ENCODE measurements at regions not wholly inside any gene's neighbourhood (a gene's known extent, or its start where the extent isn't known, plus 50 kb on each side); places are given as distances from the start of the nearest gene placed in this dataset.

DNA sequence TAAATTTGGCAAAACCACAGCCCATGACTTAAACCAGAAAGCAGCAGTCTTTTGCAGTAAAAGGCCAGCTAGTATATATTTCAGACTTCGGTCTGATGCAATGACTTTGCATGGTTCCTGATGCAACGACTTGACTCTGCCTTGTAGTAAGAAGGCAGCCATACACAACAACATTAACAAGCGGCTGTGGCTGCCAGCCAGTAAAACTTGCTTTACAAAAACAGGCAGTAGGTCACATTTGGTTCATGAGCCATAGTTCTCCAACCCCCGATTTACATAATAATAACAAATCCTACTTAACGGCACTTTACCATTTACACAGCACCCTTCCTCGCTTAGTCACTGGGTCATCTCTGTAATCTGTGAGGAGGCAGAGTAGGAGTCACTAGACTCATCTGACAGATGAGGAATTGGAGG, 410.3 kb downstream of the LRATD1 start:
- no peak for DNase-seq (ENCODE audit: low read depth, low spot score)

DNA sequence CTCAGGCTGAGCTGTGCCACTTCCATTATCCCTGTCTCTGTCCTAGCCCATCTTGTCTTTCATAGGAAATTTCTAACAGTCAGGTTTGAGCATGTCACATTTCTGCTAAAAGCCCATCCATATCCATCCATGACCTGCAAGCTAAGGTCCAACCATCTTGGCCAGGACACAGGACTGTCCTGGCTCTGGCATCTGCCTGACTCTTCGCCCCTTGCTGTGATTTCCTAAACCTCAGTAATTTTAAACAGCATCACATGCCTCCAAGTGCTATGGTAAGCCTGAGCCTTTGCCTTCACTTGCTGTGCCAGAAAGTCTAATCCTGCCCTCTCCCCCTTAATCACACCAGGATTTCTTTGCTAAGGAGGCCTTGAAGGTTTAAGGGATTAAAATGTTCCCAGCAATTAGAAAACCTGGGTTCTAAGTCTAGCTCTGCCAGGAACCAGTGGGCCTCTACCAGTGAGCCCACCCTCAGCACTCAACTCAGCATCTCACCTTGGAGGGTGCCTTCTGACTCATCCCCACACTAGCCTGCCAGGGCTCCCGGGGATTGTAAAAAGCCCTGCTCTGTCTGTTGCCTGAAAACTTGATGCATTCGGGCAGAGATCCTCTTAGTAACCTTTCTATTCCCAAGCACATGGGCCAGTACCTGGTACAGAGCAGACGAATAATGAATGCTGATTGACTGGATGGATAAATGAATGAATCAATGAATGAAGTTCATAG, 411.0 kb downstream of the LRATD1 start:
- DNase-seq (ENCODE audit: low read depth, low spot score) = no peak

DNA sequence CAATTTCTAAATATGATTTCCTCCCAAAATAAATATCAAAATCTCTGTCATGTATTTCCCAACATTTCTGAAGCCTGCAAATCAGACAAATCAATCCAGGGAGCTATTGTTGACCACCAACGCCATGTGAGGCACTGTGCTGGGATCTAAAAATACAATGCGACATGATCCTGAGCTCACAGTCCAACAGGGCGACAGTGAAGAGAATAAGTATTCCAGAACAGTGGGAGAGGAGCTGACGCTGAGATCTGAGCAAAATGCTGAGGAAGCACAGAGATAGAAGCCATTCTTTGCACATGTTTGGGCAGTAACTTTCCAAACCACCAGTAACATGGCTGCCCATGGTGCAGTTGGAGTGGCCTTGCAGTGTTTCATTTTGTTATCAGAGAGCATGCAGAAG, 412.5 kb downstream of the LRATD1 start:
- DNase-seq (ENCODE audit: low read depth, low spot score) = no peak

DNA sequence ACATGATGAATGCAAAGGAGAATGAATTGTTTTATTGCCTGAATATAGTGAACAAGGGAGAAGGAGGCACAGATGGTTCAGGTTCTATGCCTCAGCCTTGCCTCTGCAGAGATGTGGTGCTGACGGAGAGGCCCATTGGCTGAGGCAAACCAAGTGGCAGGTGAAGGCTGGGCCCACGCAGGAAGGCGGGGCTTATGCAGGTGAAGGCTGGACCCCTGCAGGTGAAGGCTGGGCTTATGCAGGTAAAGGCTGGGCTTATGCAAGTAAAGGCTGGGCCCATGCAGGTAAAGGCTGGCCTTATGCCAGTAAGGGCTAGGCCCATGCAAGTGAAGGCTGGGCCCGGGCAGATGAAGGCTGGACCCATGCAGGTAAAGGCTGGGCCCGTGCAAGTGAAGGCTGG, 414.7 kb downstream of the LRATD1 start:
- no peak for DNase-seq (ENCODE audit: low read depth, low spot score)

DNA sequence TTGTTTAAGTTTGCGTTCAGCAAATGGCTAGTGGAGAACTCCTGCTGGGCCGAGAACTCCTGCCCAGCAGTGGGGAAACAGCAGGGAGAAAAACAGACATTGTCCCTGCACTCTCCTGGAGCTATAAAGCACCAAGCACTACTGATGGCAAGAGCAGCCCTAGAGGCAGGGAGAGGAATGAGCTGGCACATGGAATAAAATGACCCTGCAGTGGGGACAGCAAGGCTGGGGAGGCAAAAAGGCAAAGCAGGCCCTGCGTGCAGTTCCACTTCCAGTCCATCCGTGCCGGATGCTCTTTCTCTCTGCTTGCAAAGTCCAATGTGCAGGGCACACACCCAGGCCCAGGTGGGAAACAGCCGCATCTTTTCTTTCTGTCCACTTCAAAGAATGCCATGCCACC, 415.5 kb downstream of the LRATD1 start:
- DNase-seq (ENCODE audit: low read depth, low spot score) = no peak

DNA sequence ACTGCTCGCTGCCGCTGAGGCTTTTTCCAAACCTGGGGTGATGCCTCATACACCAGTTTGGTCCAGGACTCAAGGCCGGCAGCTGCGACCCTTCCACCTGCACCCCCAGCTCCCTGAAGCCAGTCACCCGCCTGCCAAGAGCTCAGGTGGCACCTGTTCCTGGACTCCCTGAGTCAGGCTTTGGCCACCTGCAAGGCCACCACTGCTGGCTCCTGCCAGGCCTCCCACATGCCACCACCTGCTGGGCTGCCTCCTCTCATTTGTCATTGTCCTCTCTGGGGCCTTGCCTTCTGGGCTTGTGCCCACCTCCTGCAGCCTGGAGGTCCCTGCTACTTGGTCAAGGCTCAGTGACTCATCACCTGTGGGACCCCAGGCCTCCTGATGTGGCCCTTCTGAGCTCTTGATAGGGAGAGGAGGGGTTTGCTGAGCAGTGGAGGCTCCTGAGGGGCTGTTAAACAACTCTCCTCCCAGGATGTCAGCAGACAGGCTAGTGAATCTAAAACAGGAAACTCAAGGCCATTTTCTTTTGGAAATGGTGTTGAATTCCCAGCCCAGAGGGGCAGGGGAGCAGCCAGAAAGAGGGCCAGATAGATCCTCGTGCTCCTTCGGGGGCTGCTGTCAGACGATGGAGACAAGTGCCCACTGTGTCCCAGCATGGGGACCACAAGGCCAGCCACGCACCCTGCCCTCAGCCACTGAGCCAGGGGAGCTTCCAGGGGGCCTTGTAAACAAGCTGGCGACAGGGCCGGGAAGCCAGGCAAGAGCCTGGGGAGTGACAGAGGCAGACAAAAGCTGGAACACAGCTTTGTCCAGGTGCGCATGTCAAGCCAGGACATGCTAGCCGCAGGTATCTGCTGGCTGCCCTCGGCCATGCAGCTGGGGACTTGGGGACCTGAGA, 416.8 kb downstream of the LRATD1 start:
- no peak for DNase-seq (ENCODE audit: low read depth, low spot score)

DNA sequence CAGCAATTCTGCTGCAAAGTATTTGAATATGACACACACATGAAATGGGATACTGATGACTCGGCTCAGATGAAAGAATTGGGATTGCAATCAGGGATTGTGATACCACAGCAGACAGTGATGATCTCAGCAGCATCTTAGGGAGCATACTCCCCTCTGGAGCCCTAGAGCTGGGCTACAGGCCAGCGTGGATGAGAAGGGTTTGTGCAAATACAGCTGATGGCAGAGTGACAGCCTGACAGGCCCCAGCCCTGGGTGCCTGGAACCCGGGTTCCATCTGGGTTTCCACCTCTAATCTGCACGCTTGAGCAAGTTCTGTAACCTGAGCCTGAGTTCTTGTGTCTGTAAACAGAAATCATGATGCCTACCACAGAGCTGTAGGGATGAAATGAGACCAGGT, 418.0 kb downstream of the LRATD1 start:
- DNase-seq (ENCODE audit: low read depth, low spot score) = no peak

DNA sequence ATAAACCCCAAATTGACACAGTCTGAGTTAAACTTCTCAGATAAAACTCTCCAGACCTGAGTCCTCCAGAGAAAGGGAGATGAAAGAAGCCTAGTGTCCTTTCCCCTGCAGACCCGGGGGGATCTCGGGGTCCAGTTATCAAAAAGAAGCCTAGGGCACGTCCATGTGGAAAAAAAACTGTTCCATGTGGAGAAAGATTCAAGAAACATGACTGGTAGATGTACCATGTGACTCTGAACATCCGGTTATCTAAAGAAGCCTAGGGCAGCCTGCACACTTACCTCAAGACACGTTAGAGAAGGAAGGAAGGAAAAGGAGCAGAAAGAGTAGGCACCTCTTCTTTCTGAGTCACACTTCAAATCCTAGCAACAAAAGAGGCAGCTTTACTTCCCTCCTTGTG, 421.0 kb downstream of the LRATD1 start:
- DNase-seq (ENCODE audit: low read depth, low spot score) = no peak

DNA sequence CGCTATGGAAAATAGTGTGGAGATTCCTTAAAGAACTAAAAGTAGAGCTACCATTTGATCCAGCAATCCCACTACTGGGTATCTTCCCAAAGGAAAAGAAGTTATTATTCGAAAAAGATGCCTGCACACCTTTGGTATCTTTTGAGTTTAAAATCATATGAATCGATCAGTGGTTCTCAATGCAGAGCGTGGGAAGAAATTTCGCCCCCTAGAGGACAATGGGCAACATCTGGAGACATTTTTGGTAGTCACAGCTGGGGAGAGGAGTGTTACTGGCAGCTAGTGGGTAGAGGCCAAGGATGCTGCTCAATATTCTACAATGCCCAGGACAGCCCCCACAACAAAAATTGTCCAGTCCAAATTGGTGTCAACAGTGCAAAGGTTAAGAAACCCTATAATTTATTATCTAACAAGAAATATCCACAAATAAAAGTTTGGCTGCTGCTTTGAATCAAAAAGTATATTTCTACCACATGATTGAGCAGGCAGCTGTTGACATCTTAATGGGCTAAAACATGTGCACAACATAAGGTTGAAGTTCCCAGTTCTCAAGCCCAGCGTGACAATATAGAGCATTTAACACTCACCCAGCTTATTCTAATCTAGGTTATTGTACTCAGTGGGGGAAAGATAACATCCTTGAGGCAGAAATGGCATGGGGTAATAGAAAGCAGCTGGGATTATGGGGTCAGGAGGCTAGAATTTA, 425.7 kb downstream of the LRATD1 start:
- no peak for DNase-seq (ENCODE audit: low read depth, low spot score)

DNA sequence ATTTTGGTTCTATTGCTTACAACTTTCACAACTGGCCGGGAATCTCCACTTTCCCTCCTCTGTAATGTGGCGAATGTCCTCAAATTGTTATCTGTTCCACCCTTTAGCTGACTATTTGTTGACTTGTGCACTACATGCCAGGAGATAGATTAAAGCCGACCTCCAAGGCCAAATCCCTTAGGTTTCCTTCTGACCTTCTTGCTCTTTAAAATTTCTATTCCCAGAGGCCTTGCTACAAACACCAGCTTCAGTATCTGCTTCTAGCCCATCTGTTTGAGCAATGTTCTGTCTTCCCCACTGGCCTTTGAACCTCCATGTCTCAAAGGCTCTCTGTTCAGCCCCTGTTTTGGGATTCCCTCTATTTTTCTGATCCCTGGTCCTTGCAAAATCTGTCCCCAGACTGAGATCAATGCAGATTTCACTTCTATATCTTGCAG, 426.2 kb downstream of the LRATD1 start:
- DNase-seq (ENCODE audit: low read depth, low spot score) = no peak

DNA sequence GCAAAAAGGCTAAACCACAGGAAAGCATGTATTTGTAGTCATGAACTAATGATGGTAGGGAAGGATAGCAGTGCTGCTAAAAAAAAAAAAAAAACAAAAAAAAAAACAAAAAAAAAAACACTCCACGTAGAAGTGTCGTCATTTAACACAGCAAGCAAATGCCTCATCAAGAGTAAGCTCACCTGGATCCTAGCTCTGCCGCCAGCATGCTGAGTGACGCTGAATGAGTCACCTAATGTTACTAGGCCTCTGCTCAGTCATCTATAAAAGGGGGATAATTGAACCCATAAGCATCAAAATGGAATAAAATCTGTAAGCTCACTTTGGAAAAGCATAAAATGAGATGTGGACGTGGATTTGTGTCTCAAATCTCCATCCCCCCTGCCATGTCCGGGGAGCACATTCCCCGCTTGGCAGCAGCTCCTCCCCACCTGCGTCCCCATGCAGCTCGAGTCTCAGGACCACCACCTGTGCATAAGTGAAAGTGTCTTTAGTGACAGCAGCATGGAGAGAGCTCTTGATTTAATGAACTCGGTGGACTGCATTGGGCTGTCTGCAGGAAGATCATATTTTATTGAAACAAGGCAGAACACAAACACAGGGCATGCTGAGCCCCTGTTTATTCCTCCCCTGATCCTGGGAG, 427.5 kb downstream of the LRATD1 start:
- no peak for DNase-seq (ENCODE audit: low read depth, low spot score)

DNA sequence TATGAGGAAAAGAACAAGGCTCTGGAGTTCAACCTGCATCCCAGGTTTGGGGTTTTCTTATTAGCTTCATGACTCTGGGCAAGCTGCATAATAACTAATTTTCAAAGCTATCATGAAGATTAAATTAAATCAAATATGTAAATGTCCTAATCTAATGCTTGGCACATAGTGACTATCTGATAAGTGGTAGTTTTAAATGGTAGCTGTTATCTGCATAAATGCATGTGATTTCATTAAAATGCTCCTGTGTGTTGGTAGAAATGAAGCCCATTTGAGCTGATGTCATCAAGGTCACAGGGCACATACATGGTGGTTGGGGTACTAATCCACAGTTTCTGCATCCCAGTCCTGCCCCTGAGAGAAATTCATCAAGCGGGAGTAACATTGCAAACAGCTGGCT, 428.8 kb downstream of the LRATD1 start:
- no peak for DNase-seq (ENCODE audit: low read depth, low spot score)

DNA sequence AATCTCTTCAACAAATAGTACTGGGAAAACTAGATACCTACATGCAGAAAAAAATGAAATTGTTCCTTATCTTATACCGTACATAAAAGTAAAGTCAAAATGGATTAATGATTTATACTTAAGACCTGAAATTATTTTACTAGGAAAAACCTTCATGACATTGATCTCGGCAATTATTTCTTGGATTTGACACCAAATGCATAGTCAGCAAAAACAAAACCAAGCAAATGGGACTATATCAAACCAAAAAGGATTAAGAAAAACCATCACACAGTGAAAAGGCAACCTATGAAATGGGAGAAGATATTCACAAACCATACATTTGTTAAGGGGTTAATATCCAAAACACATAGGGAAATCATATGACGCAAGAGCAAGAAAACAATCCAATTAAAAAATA, 433.6 kb downstream of the LRATD1 start:
- DNase-seq (ENCODE audit: low read depth, low spot score) = no peak

DNA sequence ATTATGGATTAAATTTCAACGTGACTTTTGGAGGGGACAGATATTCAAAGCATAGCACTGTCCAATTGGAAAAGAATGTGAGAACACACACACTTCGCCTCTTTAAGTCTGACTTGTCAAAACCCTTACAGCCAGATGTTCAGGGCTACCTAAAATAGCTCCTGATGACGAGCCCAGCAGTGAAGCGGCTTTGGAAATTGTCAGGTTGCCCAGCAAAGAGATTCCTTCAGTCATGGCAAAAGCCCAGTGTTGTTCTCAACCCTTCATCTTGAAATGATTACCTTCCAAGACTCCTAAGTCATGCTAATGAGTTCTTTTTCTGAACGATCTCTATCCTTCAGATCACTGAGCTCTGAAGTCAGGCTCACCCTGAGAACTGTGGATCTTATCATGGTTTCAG, 436.6 kb downstream of the LRATD1 start:
- DNase-seq (ENCODE audit: low read depth, low spot score) = no peak

DNA sequence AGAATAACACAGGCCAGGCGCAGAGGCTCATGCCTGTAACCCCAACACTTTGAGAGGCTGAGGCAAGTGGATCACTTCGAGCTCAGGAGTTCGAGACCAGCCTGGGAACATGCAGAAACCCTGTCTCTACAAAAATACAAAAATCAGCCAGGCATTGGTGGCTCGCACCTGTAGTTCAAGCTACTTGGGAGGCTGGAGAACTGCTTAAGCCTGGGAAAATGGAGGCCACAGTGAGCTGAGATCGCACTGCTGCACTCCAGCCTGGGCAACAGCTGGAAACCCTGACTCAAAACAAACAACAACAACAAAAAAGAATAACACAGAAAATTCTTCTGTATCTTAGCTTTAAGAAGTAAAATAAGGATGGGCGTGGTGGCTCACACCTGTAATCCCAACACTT, 440.3 kb downstream of the LRATD1 start:
- no peak for DNase-seq (ENCODE audit: low read depth, low spot score)

DNA sequence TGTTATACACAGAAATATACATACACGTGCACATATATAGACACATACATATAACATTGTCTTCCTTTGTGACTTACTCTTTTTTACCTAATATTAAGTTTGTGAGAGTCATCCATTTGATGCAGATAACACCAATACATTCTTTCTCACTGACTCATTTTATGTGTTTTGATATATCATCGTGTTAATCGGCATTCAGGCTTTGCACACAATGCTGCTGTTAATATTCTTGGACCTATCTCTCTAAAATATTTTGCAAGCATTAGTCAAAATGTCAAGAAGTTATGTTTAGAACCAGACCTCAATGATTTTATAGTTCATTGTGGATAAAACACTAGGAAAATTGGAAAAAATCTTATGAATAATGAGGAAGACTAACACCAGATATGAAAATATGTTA, 441.1 kb downstream of the LRATD1 start:
- no peak for DNase-seq (ENCODE audit: low read depth, low spot score)

DNA sequence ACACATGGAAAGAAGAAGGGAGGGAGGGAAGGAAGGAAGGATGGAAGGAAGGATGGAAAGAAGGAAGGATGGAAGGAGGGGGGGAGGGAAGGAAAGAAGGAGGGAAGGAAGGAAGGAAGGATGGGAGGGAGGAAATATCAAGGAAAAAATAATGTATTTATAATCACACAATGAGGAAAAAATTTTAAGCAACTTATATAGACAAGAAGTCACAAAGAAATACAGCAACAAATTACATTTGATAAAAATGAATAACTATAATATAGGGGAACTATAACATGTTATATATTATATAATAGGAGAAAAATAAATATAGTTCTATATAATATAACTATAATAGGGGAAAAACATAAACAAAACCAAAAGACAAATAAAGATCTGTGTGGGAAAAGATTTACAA, 441.8 kb downstream of the LRATD1 start:
- no peak for DNase-seq (ENCODE audit: low read depth, low spot score)

DNA sequence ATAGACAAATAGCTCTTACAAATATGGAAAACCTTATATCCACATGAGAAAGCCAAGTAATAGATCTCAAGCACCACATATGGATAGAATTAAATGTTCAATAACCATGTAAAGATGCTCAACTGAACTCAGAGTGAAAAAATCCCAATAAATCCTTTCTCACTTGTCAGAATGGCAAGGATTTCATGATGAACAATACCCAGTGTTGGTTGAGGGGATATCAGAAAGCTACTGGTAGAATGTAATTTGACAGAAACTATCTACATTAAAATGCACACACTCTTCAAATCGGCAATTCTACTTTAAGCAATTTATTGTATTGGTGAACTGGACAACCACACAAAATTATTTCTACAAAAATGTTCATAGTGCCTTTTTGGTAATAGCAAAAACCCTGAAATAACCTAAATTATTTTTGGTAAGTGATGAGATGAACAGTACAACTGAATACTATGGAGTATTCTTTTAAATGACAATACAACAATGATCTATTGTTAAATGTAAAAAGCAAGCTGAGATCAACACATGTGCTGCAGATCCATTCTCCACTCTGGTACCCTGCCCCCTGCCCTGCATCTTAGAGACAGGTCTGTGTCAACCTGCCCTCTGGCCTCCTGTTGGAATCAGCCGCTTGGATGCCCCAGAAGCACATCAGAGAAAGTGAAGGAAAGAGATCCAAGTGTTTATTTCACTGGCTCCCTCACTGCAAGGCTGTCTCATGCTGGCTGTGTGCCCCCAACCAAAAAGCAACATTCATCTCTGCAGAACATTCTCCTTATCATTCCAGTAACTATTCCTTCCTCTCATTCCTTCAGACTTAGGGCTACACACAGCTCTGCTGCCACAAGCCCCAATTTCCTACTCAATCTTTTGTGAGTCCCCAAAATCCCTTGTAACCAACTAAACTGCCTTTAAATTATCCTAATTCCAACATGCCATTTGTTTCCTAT, 442.5 kb downstream of the LRATD1 start:
- DNase-seq (ENCODE audit: low read depth, low spot score) = no peak

DNA sequence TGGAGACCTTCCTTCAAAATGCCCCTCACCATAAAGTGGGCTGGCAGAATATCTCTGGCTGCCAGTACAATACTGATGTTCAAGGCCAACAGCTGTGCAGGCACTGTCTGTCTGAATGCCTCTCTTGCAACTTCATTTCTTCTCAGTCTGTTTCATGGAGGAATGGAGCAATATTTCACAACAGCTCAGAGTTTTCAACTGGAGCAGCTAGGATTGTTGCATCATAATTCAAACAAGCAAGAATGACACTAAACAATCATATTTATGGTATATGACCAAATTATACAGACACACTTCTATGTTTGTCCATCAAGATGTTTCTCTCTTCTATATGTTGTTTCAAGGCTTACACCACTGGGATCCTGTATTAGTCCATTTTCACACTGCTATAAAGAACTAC, 444.2 kb downstream of the LRATD1 start:
- DNase-seq (ENCODE audit: low read depth, low spot score) = no peak

DNA sequence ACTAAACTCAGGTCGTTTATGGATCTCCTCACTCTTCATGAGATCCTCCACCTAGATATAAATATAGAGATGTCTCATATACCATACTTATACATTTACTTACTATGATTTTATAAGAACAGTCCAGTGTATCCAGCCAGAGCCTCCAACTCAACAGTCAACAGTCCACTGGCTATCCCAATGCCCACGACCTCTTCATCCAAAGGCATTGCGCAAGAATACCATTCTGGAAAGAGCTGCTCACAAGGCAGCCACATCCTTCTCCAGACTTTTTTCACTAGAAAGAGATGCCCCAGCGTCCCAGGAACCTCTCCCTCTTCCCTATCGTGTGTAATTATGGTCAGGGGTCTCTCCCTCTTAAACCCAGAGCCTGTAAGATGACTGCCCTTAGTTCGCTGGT, 448.8 kb downstream of the LRATD1 start:
- no peak for DNase-seq (ENCODE audit: low read depth, low spot score)
